SK-MEL-5 (cell line): ENCODE measurements at regions not wholly inside any gene's neighbourhood (a gene's known extent, or its start where the extent isn't known, plus 50 kb on each side); places are given as distances from the start of the nearest gene placed in this dataset.

Experiments used
- DNase-seq: peaks from one replicate; pipeline ENCODE4 v3.0.0-alpha.2; 2016; ENCODE audit warnings: low read depth, low spot score
- in situ Hi-C: cut with HindIII; loops from 2 replicates; pipeline ENCODE4 v1.10.0; 2016; ENCODE audit warnings: low sequenced_read_pairs, high pct_unique_total_duplicates, low pct_unique_long_range_greater_than_20kb

DNA sequence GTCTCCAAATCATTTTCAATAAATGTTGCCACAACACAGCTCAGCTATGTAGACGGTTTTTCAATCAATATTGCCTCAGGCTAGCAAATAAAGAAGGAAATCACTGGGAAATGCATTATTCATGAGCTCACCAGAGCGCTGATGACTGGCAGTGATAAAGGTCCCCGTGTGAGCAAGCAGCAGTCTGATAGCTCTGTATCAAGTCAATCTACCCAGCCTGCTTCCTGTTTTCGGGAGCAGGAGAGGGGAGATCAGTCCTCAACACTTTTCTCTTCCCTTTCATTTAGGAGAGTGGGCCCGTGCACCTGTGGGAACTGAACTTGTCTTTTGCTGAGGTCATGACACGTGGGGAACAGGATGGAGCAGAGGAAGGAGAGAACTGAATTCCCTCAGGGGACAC is 253.9 kb upstream of the SIX2 start:
- no peak for DNase-seq
- in situ Hi-C loops, result no loop called here

DNA sequence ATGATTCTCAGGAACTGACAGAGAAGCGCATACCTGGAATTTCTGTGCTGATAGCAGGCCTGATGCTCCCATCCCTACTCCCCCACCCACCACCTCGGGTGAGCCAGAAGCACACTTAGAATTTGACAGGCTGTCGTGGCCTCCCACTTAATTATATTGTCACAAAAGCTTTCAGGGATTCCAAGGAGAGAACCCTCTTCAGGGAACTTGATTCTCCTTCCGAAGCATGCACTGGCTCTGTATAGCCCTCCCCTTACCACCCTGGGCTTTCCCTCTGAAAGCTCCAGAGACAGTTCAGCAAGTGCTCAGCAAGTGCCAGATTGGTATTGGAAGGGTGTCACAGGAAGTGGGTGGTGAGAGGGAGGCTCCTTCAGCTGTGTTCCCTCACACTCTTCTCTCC is 252.5 kb upstream of the SIX2 start:
- no peak for DNase-seq
- in situ Hi-C loops, result no loop called here

DNA sequence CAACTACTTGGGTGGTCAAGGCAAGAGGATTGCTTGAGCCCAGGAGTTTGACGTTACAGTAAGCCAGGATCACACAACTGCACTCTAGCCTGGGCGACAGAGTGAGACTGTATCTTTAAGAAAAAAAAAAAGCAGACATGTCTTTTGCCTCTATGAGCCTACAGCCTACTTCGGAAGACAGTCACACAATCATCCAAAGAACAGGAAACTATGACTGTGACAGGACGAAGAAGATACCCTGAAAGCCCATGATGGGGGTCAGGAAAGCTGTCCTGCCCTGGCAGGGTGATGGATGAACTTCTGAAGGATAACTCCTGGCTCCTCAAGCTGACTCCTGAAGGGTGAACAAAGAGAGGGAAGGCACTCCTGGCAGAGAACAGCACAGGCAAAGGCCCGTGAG is 251.7 kb upstream of the SIX2 start:
- in situ Hi-C loops, result no loop called here
- DNase-seq, result no peak

DNA sequence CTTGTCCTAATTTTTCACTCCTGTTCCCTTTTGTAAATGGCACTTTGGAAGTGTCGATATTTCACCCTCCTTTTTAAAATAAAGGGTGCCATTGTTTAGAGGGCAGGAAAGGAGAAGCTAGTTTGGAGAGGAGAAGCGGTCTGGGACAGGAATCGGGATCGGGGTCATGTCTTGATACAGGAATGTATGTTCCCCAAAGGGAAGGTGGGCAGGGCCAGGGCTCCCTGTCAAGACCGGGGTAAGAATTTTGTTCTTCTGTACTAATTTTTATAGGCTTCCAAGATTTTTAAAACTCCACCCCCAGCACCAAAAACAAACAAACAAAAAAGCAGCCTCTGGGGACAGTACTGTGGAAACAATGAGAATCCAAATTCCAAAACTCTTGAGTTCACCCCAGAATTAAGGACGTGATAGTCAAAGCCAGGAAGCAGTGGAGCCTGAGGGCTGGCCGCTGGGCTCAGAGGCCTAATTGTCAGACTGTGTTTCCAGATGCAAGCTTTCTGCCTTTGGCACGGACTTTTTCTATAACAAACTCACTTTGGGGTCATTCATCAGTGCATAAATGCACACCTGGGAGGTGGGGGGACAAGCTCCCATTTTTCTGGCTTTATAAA is 250.4 kb upstream of the SIX2 start:
- no peak for DNase-seq
- in situ Hi-C loops, result no loop called here

DNA sequence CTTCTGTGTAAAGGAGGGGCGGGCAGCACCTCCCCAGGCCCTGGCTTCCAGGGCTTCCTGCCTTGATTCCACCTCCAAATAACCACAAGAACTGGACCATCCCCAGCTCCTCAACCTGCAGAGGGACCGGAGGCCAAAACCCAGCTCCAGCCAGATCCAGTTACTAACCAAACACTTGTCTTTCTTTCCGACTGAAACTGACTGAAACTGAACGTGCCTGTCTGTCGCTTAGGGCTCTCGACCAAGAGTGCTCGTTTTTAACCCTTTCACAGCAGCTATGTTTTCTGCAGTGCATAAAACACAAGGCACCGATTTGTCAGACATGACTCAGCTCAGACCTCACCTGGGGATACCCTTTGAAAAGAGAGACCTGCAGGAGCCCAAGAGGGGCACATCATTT is 249.9 kb upstream of the SIX2 start:
- DNase-seq, result no peak
- in situ Hi-C loops, result no loop called here

DNA sequence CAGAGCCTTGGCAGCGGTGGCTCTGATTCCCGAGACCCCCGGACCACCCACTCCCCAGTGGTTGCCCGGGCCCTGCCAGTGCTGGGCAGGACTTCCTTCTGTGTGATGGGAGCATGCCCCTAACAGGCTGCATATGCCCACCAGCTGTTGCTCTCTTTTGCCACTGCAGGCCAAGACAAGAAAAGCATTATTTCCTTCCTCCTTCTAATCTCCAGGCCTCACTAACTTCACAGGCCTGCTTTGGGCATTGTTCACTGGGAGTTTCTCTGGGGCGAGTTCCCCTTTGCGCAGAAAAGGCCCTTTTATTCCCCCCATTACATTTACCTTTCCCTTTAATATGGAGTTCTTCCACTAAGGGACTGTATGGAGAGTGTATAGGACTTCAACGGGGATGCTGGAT is 249.1 kb upstream of the SIX2 start:
- in situ Hi-C loops, result no loop called here
- no peak for DNase-seq

DNA sequence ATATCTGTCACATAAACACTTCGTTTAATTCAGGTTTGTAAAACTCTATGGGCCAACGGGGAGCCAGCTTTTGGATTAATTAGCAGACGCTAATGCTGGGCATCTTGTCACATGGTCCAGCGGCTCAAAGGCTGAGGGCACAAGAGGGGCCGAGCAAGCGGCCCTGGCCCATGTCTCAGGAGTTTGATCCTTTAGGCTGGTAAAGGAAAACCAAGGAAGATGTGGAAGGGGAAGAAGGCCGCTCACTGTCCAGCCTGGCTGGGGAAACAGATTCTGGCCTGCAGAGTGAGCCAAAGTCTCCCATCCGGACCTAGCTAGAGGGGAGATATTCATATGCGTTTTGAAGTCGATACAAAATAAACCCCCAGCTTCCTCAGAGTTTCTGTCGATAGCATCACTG is 248.6 kb upstream of the SIX2 start:
- DNase-seq, result no peak
- in situ Hi-C loops, result no loop called here

DNA sequence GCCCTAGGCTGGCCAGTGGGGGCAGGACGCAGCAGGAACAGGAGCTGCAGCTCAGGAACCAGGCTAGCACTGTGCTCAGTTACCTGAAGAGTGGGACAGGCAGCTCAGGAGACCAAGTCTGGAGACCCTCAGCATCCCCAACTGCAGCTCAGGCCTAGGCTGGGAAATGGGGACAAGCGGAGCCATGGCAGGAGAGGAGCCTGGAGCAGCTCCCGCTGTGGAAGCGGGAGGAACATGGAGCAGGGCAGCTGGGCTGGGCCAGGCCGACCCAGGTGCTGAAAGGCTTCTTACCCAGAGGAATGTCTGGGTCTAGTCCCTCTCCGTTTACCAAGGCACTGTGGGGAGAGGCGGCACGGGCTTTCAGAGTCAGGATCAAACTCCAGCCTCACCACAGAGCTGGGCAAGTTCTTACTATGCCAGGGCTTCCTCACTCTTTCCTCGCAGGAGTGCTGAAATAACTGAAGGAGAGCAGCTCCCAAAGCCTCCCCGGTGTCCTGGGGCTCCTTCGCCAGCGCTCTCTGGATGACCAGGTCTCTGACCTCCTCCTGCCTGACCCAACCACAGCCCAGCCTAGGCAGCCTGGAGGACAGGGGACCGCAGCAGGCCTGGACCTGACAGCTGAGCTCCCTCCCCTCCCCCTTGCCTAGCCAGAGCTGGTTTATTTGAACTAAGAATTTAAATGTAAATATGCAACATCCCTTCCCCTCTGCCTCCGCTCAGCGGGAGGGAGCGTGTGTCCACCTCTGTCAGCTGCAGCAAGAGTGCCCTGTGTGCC is 247.8 kb upstream of the SIX2 start:
- DNase-seq, result no peak
- in situ Hi-C loops, result no loop called here

DNA sequence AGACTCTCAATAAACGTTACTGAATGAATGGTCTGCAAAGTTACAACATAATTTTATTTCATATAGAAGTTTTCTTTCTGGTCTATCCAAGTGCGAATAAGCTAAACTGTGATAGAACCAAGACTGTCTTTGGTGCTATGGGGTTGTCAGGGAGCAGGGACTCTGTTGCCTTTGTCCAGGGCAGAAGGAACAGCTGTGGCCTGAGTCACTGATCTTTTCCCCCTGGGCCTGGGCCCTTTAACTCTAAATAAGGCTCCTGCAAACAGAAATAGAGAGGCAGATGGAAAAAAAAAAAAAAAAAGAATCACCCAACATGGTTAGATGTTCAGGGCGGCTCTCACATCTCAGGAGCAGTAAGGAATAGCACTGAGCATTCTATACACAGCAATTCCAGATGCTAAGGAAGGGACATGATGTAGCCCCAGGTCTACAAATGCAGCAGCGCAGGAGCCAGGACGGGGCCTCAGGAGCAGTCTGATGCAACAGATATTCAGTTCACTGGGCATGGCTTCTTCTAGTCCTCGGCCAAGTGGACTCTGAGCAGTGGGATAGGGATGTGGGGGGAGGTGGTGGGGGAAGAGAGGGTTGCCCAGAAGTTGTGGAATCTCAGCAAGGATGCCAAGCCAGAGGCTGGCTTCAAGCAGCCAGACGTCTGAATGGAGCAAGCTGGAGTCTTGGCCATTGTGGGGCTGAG is 247.1 kb upstream of the SIX2 start:
- no peak for DNase-seq
- in situ Hi-C loops, result no loop called here

DNA sequence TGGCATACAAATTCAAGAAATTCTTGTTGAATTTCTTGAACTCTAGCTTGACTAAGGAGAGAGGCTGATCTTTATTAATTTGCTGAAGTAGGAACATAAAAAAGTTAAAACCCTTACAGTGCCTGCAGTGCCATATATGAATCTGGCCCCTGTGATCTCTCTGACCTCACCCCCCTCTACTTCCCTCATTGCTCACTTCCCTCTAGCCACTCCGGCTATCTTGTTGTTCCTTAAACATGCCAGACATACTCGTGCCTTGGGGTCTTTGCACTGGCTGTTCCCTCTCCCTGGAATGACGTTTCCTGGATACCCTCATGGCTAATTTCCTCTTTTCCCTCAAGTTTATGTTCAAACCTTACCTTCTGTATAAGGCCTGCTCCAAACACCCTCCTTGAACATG is 246.3 kb upstream of the SIX2 start:
- DNase-seq, result no peak
- in situ Hi-C loops, result no loop called here

DNA sequence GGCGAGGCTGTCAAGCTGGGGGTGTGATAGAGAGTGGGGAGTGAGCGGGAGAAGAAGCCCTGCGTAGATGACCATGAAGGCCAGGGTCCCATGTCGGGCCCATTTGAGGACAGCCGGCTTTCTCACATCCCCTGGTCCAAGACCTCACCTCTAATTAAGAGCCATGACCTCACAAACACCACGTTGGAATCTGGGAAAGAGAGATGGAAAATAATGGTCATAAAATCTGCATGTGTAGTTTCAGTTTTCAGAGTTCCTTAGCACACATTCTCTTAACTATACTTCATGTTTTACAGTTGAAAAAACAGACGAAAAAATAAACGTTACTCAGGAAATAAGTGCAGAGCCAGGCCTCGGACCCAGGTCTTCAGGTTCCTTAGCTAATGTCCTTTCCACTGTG is 244.8 kb upstream of the SIX2 start:
- no peak for DNase-seq
- in situ Hi-C loops, result no loop called here

DNA sequence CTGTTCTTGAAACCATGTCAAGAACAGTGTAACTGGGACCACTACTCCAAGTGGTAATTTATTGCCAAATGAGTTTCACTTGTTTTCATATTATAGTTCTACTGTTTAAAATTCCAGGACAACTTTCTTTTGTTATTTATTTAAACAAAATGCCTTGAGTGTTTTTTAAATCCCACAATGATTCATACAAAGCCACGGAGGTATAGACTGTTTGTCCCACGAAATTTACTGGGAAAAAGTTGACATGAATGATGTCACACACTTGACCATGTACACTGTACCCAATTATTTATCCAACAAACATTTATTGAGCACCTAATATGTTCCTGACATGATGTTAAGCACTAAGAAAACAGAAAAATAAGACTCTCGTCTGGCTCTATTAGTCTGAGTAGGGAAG is 243.9 kb upstream of the SIX2 start:
- in situ Hi-C loops, result no loop called here
- no peak for DNase-seq

DNA sequence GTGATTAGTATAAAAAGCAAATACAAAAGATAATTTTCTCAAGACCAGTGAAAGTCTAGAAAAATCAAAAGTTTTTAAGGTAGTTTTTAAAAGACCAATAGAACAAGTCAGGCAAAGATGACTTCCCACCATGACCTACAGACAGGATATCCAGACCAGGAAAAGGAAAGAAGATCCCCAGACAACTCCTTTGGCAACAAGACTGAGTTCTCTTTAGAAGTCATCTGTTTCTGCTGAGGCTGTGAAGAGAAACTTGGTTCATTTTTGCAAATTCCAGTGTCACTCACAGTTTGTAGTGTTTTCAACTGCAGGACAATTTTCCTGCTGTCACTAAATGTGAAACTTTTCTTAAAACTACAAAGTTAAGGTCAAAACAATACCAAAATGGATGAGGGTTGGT is 240.9 kb upstream of the SIX2 start:
- DNase-seq, result no peak
- in situ Hi-C loops, result no loop called here

DNA sequence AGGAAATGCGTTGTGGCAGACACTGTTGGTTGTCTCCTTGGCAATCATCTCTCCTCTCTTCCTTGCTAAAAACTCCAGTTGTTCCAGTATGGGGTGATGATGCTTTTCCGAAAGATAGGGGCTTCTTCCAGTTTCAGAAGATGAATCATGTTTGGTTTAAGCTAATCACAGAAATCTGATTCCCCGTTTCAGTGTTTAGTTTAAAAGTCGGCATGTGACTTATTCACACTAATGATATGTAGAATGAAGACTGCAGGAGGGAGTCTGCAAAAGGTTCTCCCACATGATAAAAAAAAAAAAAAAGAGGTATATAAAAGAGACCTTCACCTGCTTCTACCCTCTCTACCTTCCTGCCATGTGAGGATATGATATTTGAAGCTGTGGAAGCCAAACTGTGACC is 239.0 kb upstream of the SIX2 start:
- in situ Hi-C loops, result no loop called here

DNA sequence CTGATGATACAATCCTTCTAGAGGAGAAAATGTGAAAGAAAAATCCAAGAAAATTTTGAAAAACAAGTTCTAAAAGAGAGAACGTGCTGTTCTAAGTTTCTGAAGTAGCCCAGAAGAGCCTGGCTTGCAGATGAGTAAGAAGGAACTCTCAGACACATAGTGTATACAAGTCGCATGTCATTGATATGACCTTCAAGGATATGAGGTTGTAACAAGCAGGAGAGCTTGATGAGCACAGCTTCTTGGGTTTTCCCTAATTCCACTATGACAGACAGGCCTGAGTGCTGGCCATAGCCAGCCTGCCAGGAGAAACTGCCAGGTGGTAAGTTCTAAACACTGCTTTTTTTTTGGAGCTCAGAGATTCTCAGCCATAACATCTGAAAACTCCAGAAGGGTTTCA is 235.7 kb upstream of the SIX2 start:
- no peak for DNase-seq
- in situ Hi-C loops, result no loop called here

More for the DNA sequence above, 239.0 kb upstream of the SIX2 start:
- DNase-seq, result no peak

DNA sequence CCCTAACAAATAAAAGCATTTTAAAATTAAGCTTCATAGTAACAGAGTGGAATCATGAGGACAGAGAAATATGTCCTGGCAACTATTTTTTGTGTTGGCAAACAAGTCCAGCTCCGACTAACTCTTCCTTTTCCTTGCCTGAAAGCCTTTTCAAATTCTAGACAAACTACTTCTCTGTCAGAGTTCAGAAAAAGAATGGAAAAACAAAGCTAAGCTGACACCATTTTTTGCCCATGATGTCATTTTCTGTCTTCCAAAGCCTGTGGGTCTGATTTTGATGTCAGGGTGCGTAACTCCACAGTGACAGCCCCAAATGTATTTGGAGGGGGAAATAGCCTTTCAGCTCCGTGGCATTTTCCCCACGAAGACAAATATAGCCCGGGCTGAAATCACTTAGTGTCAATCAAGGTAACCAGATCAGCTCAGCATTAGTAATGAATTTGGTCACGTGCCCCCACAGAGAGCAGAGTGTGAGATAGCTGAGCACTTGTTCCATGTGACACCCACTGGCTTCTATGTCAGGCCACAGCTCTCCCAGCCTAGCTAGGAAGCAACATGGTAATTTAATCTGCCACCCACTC is 233.0 kb upstream of the SIX2 start:
- in situ Hi-C loops, result no loop called here
- DNase-seq, result no peak

DNA sequence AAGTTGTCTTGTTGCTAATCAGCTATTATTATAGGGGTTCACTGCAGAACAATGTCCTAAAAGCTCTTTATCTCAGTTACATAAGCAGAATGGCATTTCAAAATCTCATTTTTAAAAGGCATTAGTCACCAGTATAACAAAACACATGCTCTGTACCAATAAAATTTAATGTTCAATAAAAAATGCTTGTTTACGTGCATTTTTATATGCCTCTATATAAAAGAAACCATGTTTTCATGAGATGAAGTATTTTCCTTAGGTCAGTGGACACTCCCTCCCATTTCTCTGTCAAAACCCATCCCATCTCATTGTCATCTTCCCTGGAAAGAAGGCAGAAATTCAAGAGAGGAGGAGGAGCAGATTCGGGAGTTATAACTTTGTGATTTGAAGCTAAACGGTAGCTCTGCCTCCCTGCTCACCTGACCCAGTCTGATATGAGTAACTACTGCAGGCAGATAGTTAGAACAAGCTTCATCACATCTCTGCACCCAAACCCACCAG is 231.9 kb upstream of the SIX2 start:
- no peak for DNase-seq

DNA sequence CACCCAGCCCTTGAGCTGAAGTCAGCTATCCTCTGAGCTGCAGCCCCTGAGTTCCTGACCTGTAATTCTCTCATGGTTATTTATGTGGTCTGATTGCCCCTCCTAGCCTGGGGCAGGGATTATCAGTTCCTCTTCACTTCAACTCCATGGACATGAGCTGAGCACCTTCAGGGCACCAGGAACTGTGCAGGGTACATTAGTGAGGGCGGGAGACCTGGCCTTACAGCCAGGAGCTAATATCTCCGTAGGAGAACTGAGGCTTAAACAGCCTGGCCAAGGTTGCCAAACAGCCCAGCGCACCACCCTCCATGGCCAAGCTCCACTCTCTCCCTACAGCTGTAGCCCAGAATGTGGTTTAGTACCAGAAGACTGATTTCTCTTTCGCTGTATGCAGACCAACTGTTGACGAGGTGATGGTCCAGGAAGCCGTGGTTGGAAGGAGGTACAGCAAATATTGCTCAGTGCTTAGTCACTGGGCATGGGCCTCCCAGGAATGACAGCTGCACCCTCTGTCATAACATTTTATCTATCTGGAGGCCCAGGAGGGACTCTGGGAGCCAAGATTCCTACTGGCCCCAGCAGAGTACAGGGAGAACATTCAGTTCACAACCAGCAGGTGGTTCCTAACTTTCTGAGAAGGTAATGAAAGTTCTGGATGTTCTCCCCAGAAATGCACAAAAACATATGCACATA is 228.7 kb upstream of the SIX2 start:
- in situ Hi-C loops, result no loop called here
- DNase-seq, result no peak

More for the DNA sequence above, 231.9 kb upstream of the SIX2 start:
- in situ Hi-C loops, result no loop called here
